NCI-H526 (cell line): ENCODE measurements at regions not wholly inside any gene's neighbourhood (a gene's known extent, or its start where the extent isn't known, plus 50 kb on each side); places are given as distances from the start of the nearest gene placed in this dataset.
A peak's percentile ranks its signal among the peaks of the same experiment; 100 is the strongest.

ENCODE experiments used
- DNase-seq, 2 experiments: peaks; one replicate each; lab custom pipeline; 2025; lab: John Stamatoyannopoulos, UW

- DNase-seq = no peak
Observed at GRCh38 chr14:31965735-31966598, 111.1 kb upstream of the ARHGAP5 start.

GRCh38 chr14:31966896-31967668 lies 110.0 kb upstream of the ARHGAP5 start:
- DNase-seq = no peak

GRCh38 chr14:31967669-31967975 lies 109.5 kb upstream of the ARHGAP5 start:
- DNase-seq = no peak

- peak in 1 of 2 experiments; percentile 32 for DNase-seq
Observed at GRCh38 chr14:31968107-31968810, 108.8 kb upstream of the ARHGAP5 start.

- peak in 1 of 2 experiments; percentile 21 for DNase-seq
Observed at GRCh38 chr14:31968956-31969698, 108.0 kb upstream of the ARHGAP5 start.

GRCh38 chr14:31969699-31970240 lies 107.3 kb upstream of the ARHGAP5 start:
- no peak for DNase-seq

GRCh38 chr14:31970744-31971143 lies 106.4 kb upstream of the ARHGAP5 start:
- no peak for DNase-seq

GRCh38 chr14:31971612-31972011 lies 105.5 kb upstream of the ARHGAP5 start:
- no peak for DNase-seq

GRCh38 chr14:31977001-31977556 lies 100.0 kb upstream of the ARHGAP5 start:
- DNase-seq = no peak

GRCh38 chr14:31978423-31978822 lies 98.7 kb upstream of the ARHGAP5 start:
- no peak for DNase-seq

GRCh38 chr14:31982642-31983041 lies 94.5 kb upstream of the ARHGAP5 start:
- no peak for DNase-seq

- no peak for DNase-seq
Observed at GRCh38 chr14:31986405-31986804, 90.7 kb upstream of the ARHGAP5 start.

- DNase-seq = no peak
Observed at GRCh38 chr14:31987721-31988120, 89.4 kb upstream of the ARHGAP5 start.

- DNase-seq = no peak
Observed at GRCh38 chr14:31988244-31988643, 88.9 kb upstream of the ARHGAP5 start.

GRCh38 chr14:31990183-31990857 lies 86.8 kb upstream of the ARHGAP5 start:
- DNase-seq = no peak

GRCh38 chr14:31990926-31991572 lies 86.1 kb upstream of the ARHGAP5 start:
- DNase-seq = no peak

GRCh38 chr14:31992011-31992447 lies 85.1 kb upstream of the ARHGAP5 start:
- no peak for DNase-seq

- no peak for DNase-seq
Observed at GRCh38 chr14:31993521-31993951, 83.6 kb upstream of the ARHGAP5 start.

- DNase-seq = no peak
Observed at GRCh38 chr14:31994391-31995033, 82.6 kb upstream of the ARHGAP5 start.

GRCh38 chr14:32003585-32003984 lies 73.5 kb upstream of the ARHGAP5 start:
- DNase-seq = no peak
